H1 (cell line): ENCODE measurements at regions not wholly inside any gene's neighbourhood (a gene's known extent, or its start where the extent isn't known, plus 50 kb on each side); places are given as distances from the start of the nearest gene placed in this dataset.

ENCODE experiments used
- JUN ChIP-seq: IDR thresholded peaks from 2 replicates; pipeline ENCODE4 v1.6.1; 2011; ENCODE audit warnings: low read depth, mild to moderate bottlenecking, improper control_type of control experiment, low read length
- SP1 ChIP-seq: IDR thresholded peaks from 2 replicates; pipeline ENCODE4 v1.6.1; 2011; ENCODE audit warnings: low read depth, low read length

DNA sequence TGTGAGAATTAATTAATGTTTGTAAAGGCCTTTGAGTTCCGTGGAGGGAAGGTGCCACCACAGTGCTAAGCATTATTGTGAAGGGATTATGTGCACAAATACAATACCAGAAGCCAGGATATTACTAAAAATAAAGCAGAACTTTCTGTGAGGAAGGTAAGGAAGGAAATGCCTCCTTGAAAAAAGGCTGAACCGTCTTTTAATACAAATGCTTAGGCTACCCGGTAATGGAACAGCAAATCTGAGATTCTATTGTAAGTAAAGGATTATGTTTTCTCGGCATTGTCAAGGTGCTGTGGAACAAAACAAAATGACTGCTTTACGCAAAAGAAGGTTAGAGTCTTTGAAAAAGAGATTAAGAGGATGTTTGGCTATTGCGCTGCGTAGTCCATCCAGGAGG, 57.9 kb upstream of the SPRY1 start:
- TF ChIP-seq JUN (no peak), SP1 (no peak)
